CD14-positive monocyte (primary cell): ENCODE measurements at regions not wholly inside any gene's neighbourhood (a gene's known extent, or its start where the extent isn't known, plus 50 kb on each side); places are given as distances from the start of the nearest gene placed in this dataset.

Experiments used
- DNase-seq, 3 donors: peaks; one replicate each; pipeline ENCODE4 v3.0.0-alpha.2; 2011 to 2022
- H2AFZ ChIP-seq: 2 replicates; pipeline ENCODE4 v1.6.0; 2012; ENCODE audit warnings: mild to moderate bottlenecking, low read depth, low read length, inconsistent platforms; ENCODE audit not compliant: insufficient read depth, poor library complexity, severe bottlenecking
- H3K27ac ChIP-seq, 2 donors: 1 replicate in 1 of 2; 2 replicates in 1 of 2; pipeline ENCODE4 v1.5.1; 2012 to 2013; ENCODE audit warnings: low read length in 2 of 2, control low read depth in 1 of 2, inconsistent platforms in 1 of 2, low read depth in 1 of 2, mild to moderate bottlenecking in 1 of 2
- H3K27me3 ChIP-seq, 2 donors: one replicate each; pipeline versions ENCODE4 v1.6.0 to v1.6.1; 2011 to 2013; ENCODE audit warnings: low read length in 2 of 2; ENCODE audit not compliant: control insufficient read depth in 2 of 2, insufficient read depth in 2 of 2
- H3K36me3 ChIP-seq, 2 donors: replicated peaks in 1 of 2; 1 replicate in 1 of 2; 2 replicates in 1 of 2; pipeline versions ENCODE4 v1.5.1 to v1.6.1; 2012 to 2013; ENCODE audit warnings: low read length in 2 of 2, control low read depth in 1 of 2, inconsistent platforms in 1 of 2, mild to moderate bottlenecking in 1 of 2; ENCODE audit not compliant: insufficient read depth in 2 of 2, control insufficient read depth in 1 of 2
- H3K4me1 ChIP-seq, 2 donors: 1 replicate in 1 of 2; 2 replicates in 1 of 2; pipeline versions ENCODE4 v1.5.1 to v1.6.1; 2012 to 2013; ENCODE audit warnings: low read length in 2 of 2, control low read depth in 1 of 2, inconsistent platforms in 1 of 2, mild to moderate bottlenecking in 1 of 2, moderate library complexity in 1 of 2; ENCODE audit not compliant: insufficient read depth in 2 of 2, control insufficient read depth in 1 of 2
- H3K4me2 ChIP-seq: replicated peaks from 2 replicates; pipeline ENCODE3; 2012; ENCODE audit warnings: low read length, moderate library complexity, mild to moderate bottlenecking; ENCODE audit not compliant: poor library complexity, severe bottlenecking; ENCODE audit errors: extremely low read depth
- H3K4me3 ChIP-seq, 3 experiments: fragments of 200-600 bp in 1 of 3; sonication (generic) in 1 of 3; replicated peaks in 1 of 3; 1 replicate in 2 of 3; 2 replicates in 1 of 3; pipeline ENCODE4 v1.5.1; 2011 to 2013; ENCODE audit warnings: low read length in 3 of 3, mild to moderate bottlenecking in 3 of 3, control low read depth in 2 of 3, low read depth in 2 of 3, inconsistent platforms in 1 of 3, moderate library complexity in 1 of 3
- H3K79me2 ChIP-seq: 2 replicates; pipeline ENCODE4 v1.6.0; 2012; ENCODE audit warnings: mild to moderate bottlenecking, control low read depth, inconsistent platforms, low read length, moderate library complexity; ENCODE audit not compliant: insufficient read depth
- H3K9ac ChIP-seq: 2 replicates; pipeline ENCODE4 v1.6.0; 2017; ENCODE audit warnings: low read length, mild to moderate bottlenecking; ENCODE audit not compliant: insufficient read depth, poor library complexity, severe bottlenecking
- H3K9me3 ChIP-seq, 2 donors: replicated peaks in 1 of 2; 1 replicate in 1 of 2; 2 replicates in 1 of 2; pipeline versions ENCODE4 v1.5.1 to v1.6.1; 2012 to 2013; ENCODE audit warnings: low read length in 2 of 2, control low read depth in 1 of 2; ENCODE audit not compliant: control insufficient read depth in 1 of 2, insufficient read depth in 1 of 2
- H4K20me1 ChIP-seq: 2 replicates; pipeline ENCODE4 v1.6.0; 2012; ENCODE audit warnings: mild to moderate bottlenecking, low read length, control low read depth, moderate library complexity; ENCODE audit not compliant: insufficient read depth
- H3K27ac Mint-ChIP-seq, 7 donors: one replicate each; pipeline ENCODE4 v1.8.0; 2020; ENCODE audit warnings: mild to moderate bottlenecking in 7 of 7, mixed read lengths in 7 of 7, moderate library complexity in 6 of 7, inconsistent platforms in 2 of 7
- H3K27me3 Mint-ChIP-seq, 3 donors: one replicate each; pipeline ENCODE4 v1.8.0; 2021 to 2022; ENCODE audit warnings: low read depth in 3 of 3, mild to moderate bottlenecking in 3 of 3, mixed read lengths in 3 of 3, moderate library complexity in 3 of 3, inconsistent platforms in 1 of 3
- H3K36me3 Mint-ChIP-seq, 2 donors: one replicate each; pipeline ENCODE4 v1.8.0; 2020; ENCODE audit warnings: mixed read lengths in 2 of 2, inconsistent platforms in 1 of 2, mild to moderate bottlenecking in 1 of 2
- H3K4me1 Mint-ChIP-seq: one replicate; pipeline ENCODE4 v1.8.0; 2020; ENCODE audit warnings: mild to moderate bottlenecking, mixed read lengths
- H3K4me3 Mint-ChIP-seq, 2 donors: one replicate each; pipeline ENCODE4 v1.8.0; 2020; ENCODE audit warnings: mild to moderate bottlenecking in 2 of 2, mixed read lengths in 2 of 2, moderate library complexity in 1 of 2
- H3K9me3 Mint-ChIP-seq, 7 donors: one replicate each; pipeline ENCODE4 v1.8.0; 2020 to 2022; ENCODE audit warnings: mixed read lengths in 7 of 7, mild to moderate bottlenecking in 6 of 7, moderate library complexity in 6 of 7, inconsistent platforms in 2 of 7
- WGBS: methylation state at CpG from one replicate; pipeline ENCODE4 v1.1.5; 2013; ENCODE audit warnings: missing lambda C conversion rate; ENCODE audit not compliant: insufficient coverage; 5-methylcytosine and 5-hydroxymethylcytosine counted together
- intact Hi-C, 2 donors: fragments of 100-400 bp; cut with micrococcal nuclease; formaldehyde crosslinking; loops; one replicate each; pipeline versions ENCODE4 v1.15.0 to v1.15.1; 2023
- TF ChIP-seq, protein P1 (sequence below): fragments of 200-600 bp; IDR thresholded peaks from one replicate; pipeline ENCODE4 v1.8.0; 2022; ENCODE audit warnings: antibody characterized with exemption, mild to moderate bottlenecking

- Histone ChIP-seq H3K27me3 (no peaks in the 10 kb centered on the region), H3K4me1 (no peaks in the 10 kb centered on the region), H3K4me2 (no peak overlapping the region), H4K20me1 (no peaks in the 10 kb centered on the region), H2AFZ (no peak overlapping the region), H3K4me3 (no peak overlapping the region), H3K79me2 (no peaks in the 10 kb centered on the region), H3K36me3 (no peaks in the 10 kb centered on the region), H3K9ac (no peak overlapping the region), H3K9me3 (peaks cover 14 to 17% of the 10 kb centered on the region in 2 donors), H3K27ac (no peak overlapping the region)
- no peak for DNase-seq
- Mint-ChIP-seq H3K4me1 (no peaks in the 10 kb centered on the region), H3K27ac (no peak overlapping the region), H3K36me3 (no peaks in the 10 kb centered on the region), H3K9me3 (peaks cover under 1 to 19% (median 6%) of the 10 kb centered on the region in 7 donors), H3K4me3 (no peak overlapping the region), H3K27me3 (peaks cover 0 to 2% (median 0%) of the 10 kb centered on the region in 3 donors)
- intact Hi-C loops: no loop called here
- WGBS: no CpG with 5 or more reads among the region's 2 CpGs
- TF ChIP-seq, protein P1, sequence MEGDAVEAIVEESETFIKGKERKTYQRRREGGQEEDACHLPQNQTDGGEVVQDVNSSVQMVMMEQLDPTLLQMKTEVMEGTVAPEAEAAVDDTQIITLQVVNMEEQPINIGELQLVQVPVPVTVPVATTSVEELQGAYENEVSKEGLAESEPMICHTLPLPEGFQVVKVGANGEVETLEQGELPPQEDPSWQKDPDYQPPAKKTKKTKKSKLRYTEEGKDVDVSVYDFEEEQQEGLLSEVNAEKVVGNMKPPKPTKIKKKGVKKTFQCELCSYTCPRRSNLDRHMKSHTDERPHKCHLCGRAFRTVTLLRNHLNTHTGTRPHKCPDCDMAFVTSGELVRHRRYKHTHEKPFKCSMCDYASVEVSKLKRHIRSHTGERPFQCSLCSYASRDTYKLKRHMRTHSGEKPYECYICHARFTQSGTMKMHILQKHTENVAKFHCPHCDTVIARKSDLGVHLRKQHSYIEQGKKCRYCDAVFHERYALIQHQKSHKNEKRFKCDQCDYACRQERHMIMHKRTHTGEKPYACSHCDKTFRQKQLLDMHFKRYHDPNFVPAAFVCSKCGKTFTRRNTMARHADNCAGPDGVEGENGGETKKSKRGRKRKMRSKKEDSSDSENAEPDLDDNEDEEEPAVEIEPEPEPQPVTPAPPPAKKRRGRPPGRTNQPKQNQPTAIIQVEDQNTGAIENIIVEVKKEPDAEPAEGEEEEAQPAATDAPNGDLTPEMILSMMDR: no peak
Observed at GRCh38 chr1:187568067-187568466, 739.3 kb downstream of the PLA2G4A start.

- Mint-ChIP-seq H3K27ac (no peak overlapping the region), H3K27me3 (no peaks in the 10 kb centered on the region), H3K4me3 (no peak overlapping the region), H3K36me3 (no peaks in the 10 kb centered on the region), H3K4me1 (no peaks in the 10 kb centered on the region), H3K9me3 (peaks cover 0 to 10% (median 3%) of the 10 kb centered on the region in 7 donors)
- Histone ChIP-seq H3K4me2 (no peak overlapping the region), H3K4me1 (no peaks in the 10 kb centered on the region), H3K9ac (no peak overlapping the region), H4K20me1 (no peaks in the 10 kb centered on the region), H3K79me2 (no peaks in the 10 kb centered on the region), H3K36me3 (no peaks in the 10 kb centered on the region), H3K27ac (no peak overlapping the region), H2AFZ (no peak overlapping the region), H3K27me3 (no peaks in the 10 kb centered on the region), H3K4me3 (no peak overlapping the region), H3K9me3 (peaks cover 5 to 8% of the 10 kb centered on the region in 2 donors)
- DNase-seq: no peak
- TF ChIP-seq, protein P1: no peak
- intact Hi-C loops: no loop called here
- WGBS: no CpG with 5 or more reads among the region's 2 CpGs
Observed at GRCh38 chr1:187570166-187570565, 741.4 kb downstream of the PLA2G4A start.
